ENCODE measurements at regions not wholly inside any gene's neighbourhood (a gene's known extent, or its start where the extent isn't known, plus 50 kb on each side); places are given as distances from the start of the nearest gene placed in this dataset.

- CTCF ChIA-PET, result no interaction called here
Measured at GRCh38 chr10:58892031-58892531, 284.4 kb upstream of the PHYHIPL start.

GRCh38 chr10:58894929-58895328, 281.5 kb upstream of the PHYHIPL start:
- ChIA-PET CTCF (no interaction called here), POLR2A (no interaction called here)
- no peak overlapping the region for H2AFZ ChIP-seq (ENCODE audit: low read depth)
- H3K36me3 ChIP-seq (replicated peaks in 1 of 2; ENCODE audit: control insufficient read depth in 1 of 2, insufficient read depth in 2 of 2, low read length in 1 of 2), result no peaks in the 10 kb centered on the region
- H3K9ac ChIP-seq, result no peak overlapping the region
- H3K27me3 ChIP-seq (ENCODE audit: insufficient read depth), result no peaks in the 10 kb centered on the region
- no peaks in the 10 kb centered on the region for H3K4me1 ChIP-seq (ENCODE audit: control insufficient read depth in 1 of 2, insufficient read depth in 2 of 2, low read depth in 1 of 2, low read length in 1 of 2)
- H3K4me2 ChIP-seq, result no peak overlapping the region
- H3K4me3 ChIP-seq (ENCODE audit: low read depth in 2 of 2, low read length in 1 of 2), result no peak overlapping the region
- H3K27ac ChIP-seq (ENCODE audit: low read depth in 2 of 2, low read length in 1 of 2), result no peak overlapping the region
- no peaks in the 10 kb centered on the region for H4K20me1 ChIP-seq (ENCODE audit: insufficient read depth)
- H3K9me3 ChIP-seq, result no peaks in the 10 kb centered on the region
- no peaks in the 10 kb centered on the region for H3F3A ChIP-seq (replicated peaks; ENCODE audit: insufficient read depth)
- no peaks in the 10 kb centered on the region for H3K79me2 ChIP-seq (ENCODE audit: insufficient read depth)
- no peak for DNase-seq
- 83% methylated on average over 2 of the region's 2 CpGs for WGBS (ENCODE audit: low lambda C conversion rate)
- no peaks in the 10 kb centered on the region for H3K9me2 ChIP-seq
- TF ChIP-seq, protein P1, sequence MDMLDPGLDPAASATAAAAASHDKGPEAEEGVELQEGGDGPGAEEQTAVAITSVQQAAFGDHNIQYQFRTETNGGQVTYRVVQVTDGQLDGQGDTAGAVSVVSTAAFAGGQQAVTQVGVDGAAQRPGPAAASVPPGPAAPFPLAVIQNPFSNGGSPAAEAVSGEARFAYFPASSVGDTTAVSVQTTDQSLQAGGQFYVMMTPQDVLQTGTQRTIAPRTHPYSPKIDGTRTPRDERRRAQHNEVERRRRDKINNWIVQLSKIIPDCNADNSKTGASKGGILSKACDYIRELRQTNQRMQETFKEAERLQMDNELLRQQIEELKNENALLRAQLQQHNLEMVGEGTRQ (IDR thresholded peaks at IDR 0.05; ENCODE audit: borderline replicate concordance, low read depth, low read length), result no peak
- TF ChIP-seq SMC3 (IDR thresholded peaks at IDR 0.05; ENCODE audit: low read depth, low read length) (no peak), POLR2AphosphoS5 (IDR thresholded peaks at IDR 0.05; ENCODE audit: low read depth, low read length) (no peak), MXI1 (IDR thresholded peaks at IDR 0.05; ENCODE audit: low read depth, low read length) (no peak), RAD21 (IDR thresholded peaks at IDR 0.05; ENCODE audit: low read length) (no peak), REST (IDR thresholded peaks at IDR 0.05; ENCODE audit: low read depth, low read length) (no peak), YY1 (IDR thresholded peaks at IDR 0.05; ENCODE audit: low read depth) (no peak), RXRA (IDR thresholded peaks at IDR 0.05; ENCODE audit: borderline replicate concordance, low read depth) (no peak)
- TF ChIP-seq, protein P2, sequence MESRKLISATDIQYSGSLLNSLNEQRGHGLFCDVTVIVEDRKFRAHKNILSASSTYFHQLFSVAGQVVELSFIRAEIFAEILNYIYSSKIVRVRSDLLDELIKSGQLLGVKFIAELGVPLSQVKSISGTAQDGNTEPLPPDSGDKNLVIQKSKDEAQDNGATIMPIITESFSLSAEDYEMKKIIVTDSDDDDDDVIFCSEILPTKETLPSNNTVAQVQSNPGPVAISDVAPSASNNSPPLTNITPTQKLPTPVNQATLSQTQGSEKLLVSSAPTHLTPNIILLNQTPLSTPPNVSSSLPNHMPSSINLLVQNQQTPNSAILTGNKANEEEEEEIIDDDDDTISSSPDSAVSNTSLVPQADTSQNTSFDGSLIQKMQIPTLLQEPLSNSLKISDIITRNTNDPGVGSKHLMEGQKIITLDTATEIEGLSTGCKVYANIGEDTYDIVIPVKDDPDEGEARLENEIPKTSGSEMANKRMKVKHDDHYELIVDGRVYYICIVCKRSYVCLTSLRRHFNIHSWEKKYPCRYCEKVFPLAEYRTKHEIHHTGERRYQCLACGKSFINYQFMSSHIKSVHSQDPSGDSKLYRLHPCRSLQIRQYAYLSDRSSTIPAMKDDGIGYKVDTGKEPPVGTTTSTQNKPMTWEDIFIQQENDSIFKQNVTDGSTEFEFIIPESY (IDR thresholded peaks at IDR 0.05; ENCODE audit: borderline replicate concordance, low read depth), result no peak
- TF ChIP-seq, protein P3, sequence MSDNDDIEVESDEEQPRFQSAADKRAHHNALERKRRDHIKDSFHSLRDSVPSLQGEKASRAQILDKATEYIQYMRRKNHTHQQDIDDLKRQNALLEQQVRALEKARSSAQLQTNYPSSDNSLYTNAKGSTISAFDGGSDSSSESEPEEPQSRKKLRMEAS (IDR thresholded peaks at IDR 0.05; ENCODE audit: low read depth), result no peak

More at GRCh38 chr10:58892031-58892531, 284.4 kb upstream of the PHYHIPL start:
- Histone ChIP-seq H3K9ac (no peak overlapping the region), H2AFZ (ENCODE audit: low read depth) (no peak overlapping the region), H3K79me2 (ENCODE audit: insufficient read depth) (no peaks in the 10 kb centered on the region), H3K36me3 (replicated peaks in 1 of 2; ENCODE audit: control insufficient read depth in 1 of 2, insufficient read depth in 2 of 2, low read length in 1 of 2) (no peaks in the 10 kb centered on the region), H3K27ac (ENCODE audit: low read depth in 2 of 2, low read length in 1 of 2) (no peak overlapping the region), H4K20me1 (ENCODE audit: insufficient read depth) (no peaks in the 10 kb centered on the region), H3K27me3 (ENCODE audit: insufficient read depth) (no peaks in the 10 kb centered on the region), H3K4me1 (ENCODE audit: control insufficient read depth in 1 of 2, insufficient read depth in 2 of 2, low read depth in 1 of 2, low read length in 1 of 2) (no peaks in the 10 kb centered on the region), H3K4me3 (ENCODE audit: low read depth in 2 of 2, low read length in 1 of 2) (no peak overlapping the region), H3K4me2 (no peak overlapping the region), H3K9me2 (no peaks in the 10 kb centered on the region), H3K9me3 (no peaks in the 10 kb centered on the region), H3F3A (replicated peaks; ENCODE audit: insufficient read depth) (no peaks in the 10 kb centered on the region)
- POLR2A ChIA-PET, result no interaction called here
- WGBS (ENCODE audit: low lambda C conversion rate), result 80% methylated on average over 3 of the region's 3 CpGs
- TF ChIP-seq, protein P2 (IDR thresholded peaks at IDR 0.05; ENCODE audit: borderline replicate concordance, low read depth), result no peak
- TF ChIP-seq MEF2A (IDR thresholded peaks at IDR 0.05; ENCODE audit: borderline replicate concordance, low read depth) (no peak), RFX5 (IDR thresholded peaks at IDR 0.05; ENCODE audit: low read length) (no peak), RAD21 (IDR thresholded peaks at IDR 0.05; ENCODE audit: low read length) (no peak), ELF1 (IDR thresholded peaks at IDR 0.05) (no peak), YY1 (IDR thresholded peaks at IDR 0.05; ENCODE audit: low read depth) (no peak), CHD2 (IDR thresholded peaks at IDR 0.05; ENCODE audit: low read length, partially characterized antibody) (no peak), PBX3 (IDR thresholded peaks at IDR 0.05) (no peak), EZH2phosphoT487 (IDR thresholded peaks at IDR 0.05; ENCODE audit: borderline replicate concordance, low read depth) (no peak), GATA2 (CRISPR knock-in tag; IDR thresholded peaks at IDR 0.05) (no peak)
- no peak for DNase-seq
